ENCODE measurements at regions not wholly inside any gene's neighbourhood (a gene's known extent, or its start where the extent isn't known, plus 50 kb on each side); places are given as distances from the start of the nearest gene placed in this dataset.

DNA sequence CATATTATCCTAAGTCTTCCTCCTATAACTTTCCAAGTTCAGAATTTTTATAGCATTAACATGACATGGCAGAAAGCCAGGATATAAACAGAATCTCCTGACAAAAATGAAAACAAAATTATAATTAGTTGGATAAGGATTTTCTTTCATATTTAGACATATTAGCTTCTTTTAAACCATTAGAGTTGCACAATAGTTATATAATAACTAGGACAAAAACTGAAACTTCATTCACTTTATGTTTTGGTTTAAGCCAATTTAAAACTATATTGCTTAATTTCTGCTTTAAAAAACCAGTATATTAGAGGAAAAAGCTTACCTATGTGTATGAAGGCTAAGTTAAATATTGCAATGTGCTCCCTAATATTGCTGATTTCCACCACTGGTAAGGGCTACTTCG is 254.8 kb downstream of the GPD2 start:
- Mint-ChIP-seq H3K27me3 (ENCODE audit: low read depth) (peaks cover 3% of the 10 kb centered on the region), H3K27ac (ENCODE audit: unreplicated experiment) (no peak overlapping the region), H3K4me3 (ENCODE audit: unreplicated experiment) (no peak overlapping the region), H3K9me3 (ENCODE audit: low read depth) (no peaks in the 10 kb centered on the region), H3K4me1 (ENCODE audit: low read depth) (no peaks in the 10 kb centered on the region), H3K36me3 (ENCODE audit: low read depth) (no peaks in the 10 kb centered on the region)
- TF ChIP-seq, protein P1, sequence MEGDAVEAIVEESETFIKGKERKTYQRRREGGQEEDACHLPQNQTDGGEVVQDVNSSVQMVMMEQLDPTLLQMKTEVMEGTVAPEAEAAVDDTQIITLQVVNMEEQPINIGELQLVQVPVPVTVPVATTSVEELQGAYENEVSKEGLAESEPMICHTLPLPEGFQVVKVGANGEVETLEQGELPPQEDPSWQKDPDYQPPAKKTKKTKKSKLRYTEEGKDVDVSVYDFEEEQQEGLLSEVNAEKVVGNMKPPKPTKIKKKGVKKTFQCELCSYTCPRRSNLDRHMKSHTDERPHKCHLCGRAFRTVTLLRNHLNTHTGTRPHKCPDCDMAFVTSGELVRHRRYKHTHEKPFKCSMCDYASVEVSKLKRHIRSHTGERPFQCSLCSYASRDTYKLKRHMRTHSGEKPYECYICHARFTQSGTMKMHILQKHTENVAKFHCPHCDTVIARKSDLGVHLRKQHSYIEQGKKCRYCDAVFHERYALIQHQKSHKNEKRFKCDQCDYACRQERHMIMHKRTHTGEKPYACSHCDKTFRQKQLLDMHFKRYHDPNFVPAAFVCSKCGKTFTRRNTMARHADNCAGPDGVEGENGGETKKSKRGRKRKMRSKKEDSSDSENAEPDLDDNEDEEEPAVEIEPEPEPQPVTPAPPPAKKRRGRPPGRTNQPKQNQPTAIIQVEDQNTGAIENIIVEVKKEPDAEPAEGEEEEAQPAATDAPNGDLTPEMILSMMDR (IDR thresholded peaks at IDR 0.05), result no peak
- no peak for DNase-seq (ENCODE audit: low spot score)

DNA sequence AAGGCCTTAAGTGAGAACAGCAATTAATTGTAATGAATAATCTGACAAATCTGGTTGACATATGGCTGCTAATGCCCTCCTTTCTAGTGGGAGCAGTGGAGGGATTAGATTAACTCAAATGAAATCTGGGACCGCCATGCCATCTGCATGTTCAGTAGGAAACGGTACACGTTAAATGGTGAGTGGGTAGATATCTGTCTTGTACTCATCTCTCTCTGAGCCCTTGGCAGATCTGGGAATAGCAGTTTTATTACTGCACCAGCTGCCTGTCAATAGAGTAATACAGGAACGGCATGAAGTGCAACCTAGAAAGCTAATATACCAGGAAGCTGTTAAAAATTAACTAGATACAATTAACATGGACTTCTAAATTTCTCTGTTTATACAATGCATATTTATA is 258.8 kb downstream of the GPD2 start:
- H3K4me3 Mint-ChIP-seq (ENCODE audit: unreplicated experiment), result no peak overlapping the region
- H3K27me3 Mint-ChIP-seq (ENCODE audit: low read depth), result peaks cover 12% of the 10 kb centered on the region
- no peaks in the 10 kb centered on the region for H3K9me3 Mint-ChIP-seq (ENCODE audit: low read depth)
- no peaks in the 10 kb centered on the region for H3K4me1 Mint-ChIP-seq (ENCODE audit: low read depth)
- no peak for DNase-seq (ENCODE audit: low spot score)
- H3K36me3 Mint-ChIP-seq (ENCODE audit: low read depth), result no peaks in the 10 kb centered on the region
- TF ChIP-seq, protein P1 (IDR thresholded peaks at IDR 0.05), result no peak
- no peak overlapping the region for H3K27ac Mint-ChIP-seq (ENCODE audit: unreplicated experiment)

GRCh38 chr2:156695595-156695994 is 259.4 kb downstream of the GPD2 start:
- Mint-ChIP-seq H3K36me3 (ENCODE audit: low read depth) (no peaks in the 10 kb centered on the region), H3K27me3 (ENCODE audit: low read depth) (peaks cover 10% of the 10 kb centered on the region), H3K4me3 (ENCODE audit: unreplicated experiment) (no peak overlapping the region), H3K27ac (ENCODE audit: unreplicated experiment) (no peak overlapping the region), H3K9me3 (ENCODE audit: low read depth) (no peaks in the 10 kb centered on the region), H3K4me1 (ENCODE audit: low read depth) (no peaks in the 10 kb centered on the region)
- no peak for DNase-seq (ENCODE audit: low spot score)
- TF ChIP-seq, protein P1 (IDR thresholded peaks at IDR 0.05), result no peak

GRCh38 chr2:156697906-156698305 is 261.7 kb downstream of the GPD2 start:
- Mint-ChIP-seq H3K4me1 (ENCODE audit: low read depth) (no peaks in the 10 kb centered on the region), H3K27me3 (ENCODE audit: low read depth) (peaks cover 10% of the 10 kb centered on the region), H3K9me3 (ENCODE audit: low read depth) (no peaks in the 10 kb centered on the region), H3K27ac (ENCODE audit: unreplicated experiment) (no peak overlapping the region), H3K36me3 (ENCODE audit: low read depth) (no peaks in the 10 kb centered on the region), H3K4me3 (ENCODE audit: unreplicated experiment) (no peak overlapping the region)
- DNase-seq (ENCODE audit: low spot score), result no peak
- TF ChIP-seq, protein P1 (IDR thresholded peaks at IDR 0.05), result no peak

DNA sequence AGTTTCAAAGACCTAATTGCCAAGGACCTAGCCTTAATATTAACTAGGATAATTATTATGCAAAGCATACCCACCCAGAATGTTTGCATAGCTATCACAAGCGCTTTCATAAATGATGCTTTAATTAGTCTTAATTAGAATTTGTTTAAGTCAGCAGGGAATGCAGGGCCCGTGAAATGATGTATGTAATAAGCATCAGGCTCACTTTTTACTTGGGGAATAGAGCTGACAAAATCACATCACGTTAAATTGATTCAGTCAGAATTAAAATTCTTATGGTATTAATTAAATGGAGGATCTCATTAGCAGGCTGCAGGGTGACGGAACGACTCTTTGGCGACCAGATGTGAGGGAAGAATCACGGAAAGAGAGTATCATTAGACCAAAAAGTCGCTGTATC is 264.5 kb downstream of the GPD2 start:
- Mint-ChIP-seq H3K4me1 (ENCODE audit: low read depth) (no peaks in the 10 kb centered on the region), H3K4me3 (ENCODE audit: unreplicated experiment) (no peak overlapping the region), H3K36me3 (ENCODE audit: low read depth) (no peaks in the 10 kb centered on the region), H3K27me3 (ENCODE audit: low read depth) (peaks cover 10% of the 10 kb centered on the region), H3K27ac (ENCODE audit: unreplicated experiment) (no peak overlapping the region), H3K9me3 (ENCODE audit: low read depth) (no peaks in the 10 kb centered on the region)
- no peak for DNase-seq (ENCODE audit: low spot score)
- TF ChIP-seq, protein P1 (IDR thresholded peaks at IDR 0.05), result no peak
